CMK (cell line): ENCODE measurements at regions not wholly inside any gene's neighbourhood (a gene's known extent, or its start where the extent isn't known, plus 50 kb on each side); places are given as distances from the start of the nearest gene placed in this dataset.

Source experiments
- DNase-seq: peaks from one replicate; pipeline ENCODE4 v3.0.0-alpha.2; 2010; ENCODE audit warnings: low read depth

- DNase-seq: no peak
These were observed 521.3 kb upstream of the TMEM132C start for GRCh38 chr12:127745469-127746212.

GRCh38 chr12:127749416-127749815 lies 517.6 kb upstream of the TMEM132C start:
- no peak for DNase-seq

GRCh38 chr12:127750076-127750840 lies 516.7 kb upstream of the TMEM132C start:
- no peak for DNase-seq

GRCh38 chr12:127752802-127753201 lies 514.2 kb upstream of the TMEM132C start:
- no peak for DNase-seq

GRCh38 chr12:127760357-127760756 lies 506.6 kb upstream of the TMEM132C start:
- DNase-seq: no peak

- no peak for DNase-seq
These were observed 506.0 kb upstream of the TMEM132C start for GRCh38 chr12:127760996-127761395.

GRCh38 chr12:127761880-127762279 lies 505.1 kb upstream of the TMEM132C start:
- no peak for DNase-seq

GRCh38 chr12:127767656-127768055 lies 499.3 kb upstream of the TMEM132C start:
- no peak for DNase-seq

- DNase-seq: peak; percentile 92
These were observed 496.9 kb upstream of the TMEM132C start for GRCh38 chr12:127770118-127770517.

- DNase-seq: no peak
These were observed 495.4 kb upstream of the TMEM132C start for GRCh38 chr12:127771546-127771945.

GRCh38 chr12:127773520-127773919 lies 493.4 kb upstream of the TMEM132C start:
- no peak for DNase-seq

GRCh38 chr12:127774828-127775227 lies 492.1 kb upstream of the TMEM132C start:
- no peak for DNase-seq

- no peak for DNase-seq
These were observed 487.5 kb upstream of the TMEM132C start for GRCh38 chr12:127779301-127780045.

- no peak for DNase-seq
These were observed 486.1 kb upstream of the TMEM132C start for GRCh38 chr12:127780881-127781280.

- DNase-seq: no peak
These were observed 485.6 kb upstream of the TMEM132C start for GRCh38 chr12:127781336-127781735.

GRCh38 chr12:127785540-127785939 lies 481.4 kb upstream of the TMEM132C start:
- DNase-seq: no peak

GRCh38 chr12:127785986-127786590 lies 480.9 kb upstream of the TMEM132C start:
- no peak for DNase-seq

- DNase-seq: no peak
These were observed 479.4 kb upstream of the TMEM132C start for GRCh38 chr12:127787544-127787943.

GRCh38 chr12:127790376-127790775 lies 476.6 kb upstream of the TMEM132C start:
- DNase-seq: no peak

GRCh38 chr12:127791217-127791616 lies 475.8 kb upstream of the TMEM132C start:
- no peak for DNase-seq

GRCh38 chr12:127797918-127798317 lies 469.1 kb upstream of the TMEM132C start:
- DNase-seq: no peak

- DNase-seq: no peak
These were observed 464.7 kb upstream of the TMEM132C start for GRCh38 chr12:127802271-127802670.
